ENCODE measurements at regions not wholly inside any gene's neighbourhood (a gene's known extent, or its start where the extent isn't known, plus 50 kb on each side); places are given as distances from the start of the nearest gene placed in this dataset.

DNA sequence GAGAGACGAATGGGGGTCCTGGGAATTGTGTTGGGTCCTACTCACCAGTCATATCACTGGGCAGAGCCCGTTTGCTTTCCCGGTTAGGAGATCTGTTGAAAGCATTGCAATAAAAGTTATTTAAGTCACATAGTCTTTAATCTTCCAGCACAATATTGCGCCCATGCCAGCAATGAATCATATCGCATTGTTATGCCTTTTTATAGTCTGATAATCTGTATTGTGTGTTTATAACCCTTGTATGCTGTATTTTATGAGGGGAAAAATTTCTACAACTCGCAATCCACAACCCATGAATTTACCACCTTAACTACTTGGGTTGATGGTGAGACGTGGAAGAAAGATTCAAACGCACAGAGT, 211.9 kb upstream of the SMIM21 start:
- TF ChIP-seq, protein P1, sequence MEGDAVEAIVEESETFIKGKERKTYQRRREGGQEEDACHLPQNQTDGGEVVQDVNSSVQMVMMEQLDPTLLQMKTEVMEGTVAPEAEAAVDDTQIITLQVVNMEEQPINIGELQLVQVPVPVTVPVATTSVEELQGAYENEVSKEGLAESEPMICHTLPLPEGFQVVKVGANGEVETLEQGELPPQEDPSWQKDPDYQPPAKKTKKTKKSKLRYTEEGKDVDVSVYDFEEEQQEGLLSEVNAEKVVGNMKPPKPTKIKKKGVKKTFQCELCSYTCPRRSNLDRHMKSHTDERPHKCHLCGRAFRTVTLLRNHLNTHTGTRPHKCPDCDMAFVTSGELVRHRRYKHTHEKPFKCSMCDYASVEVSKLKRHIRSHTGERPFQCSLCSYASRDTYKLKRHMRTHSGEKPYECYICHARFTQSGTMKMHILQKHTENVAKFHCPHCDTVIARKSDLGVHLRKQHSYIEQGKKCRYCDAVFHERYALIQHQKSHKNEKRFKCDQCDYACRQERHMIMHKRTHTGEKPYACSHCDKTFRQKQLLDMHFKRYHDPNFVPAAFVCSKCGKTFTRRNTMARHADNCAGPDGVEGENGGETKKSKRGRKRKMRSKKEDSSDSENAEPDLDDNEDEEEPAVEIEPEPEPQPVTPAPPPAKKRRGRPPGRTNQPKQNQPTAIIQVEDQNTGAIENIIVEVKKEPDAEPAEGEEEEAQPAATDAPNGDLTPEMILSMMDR (IDR thresholded peaks at IDR 0.05; ENCODE audit: insufficient read depth, missing control alignments): no peak
- DNase-seq (ENCODE audit: insufficient read length, low spot score): no peak
- FAIRE-seq: peak; percentile 25

- no peak for DNase-seq (ENCODE audit: insufficient read length, low spot score)
Observed at GRCh38 chr18:75638776-75639471, 211.4 kb upstream of the SMIM21 start.

DNA sequence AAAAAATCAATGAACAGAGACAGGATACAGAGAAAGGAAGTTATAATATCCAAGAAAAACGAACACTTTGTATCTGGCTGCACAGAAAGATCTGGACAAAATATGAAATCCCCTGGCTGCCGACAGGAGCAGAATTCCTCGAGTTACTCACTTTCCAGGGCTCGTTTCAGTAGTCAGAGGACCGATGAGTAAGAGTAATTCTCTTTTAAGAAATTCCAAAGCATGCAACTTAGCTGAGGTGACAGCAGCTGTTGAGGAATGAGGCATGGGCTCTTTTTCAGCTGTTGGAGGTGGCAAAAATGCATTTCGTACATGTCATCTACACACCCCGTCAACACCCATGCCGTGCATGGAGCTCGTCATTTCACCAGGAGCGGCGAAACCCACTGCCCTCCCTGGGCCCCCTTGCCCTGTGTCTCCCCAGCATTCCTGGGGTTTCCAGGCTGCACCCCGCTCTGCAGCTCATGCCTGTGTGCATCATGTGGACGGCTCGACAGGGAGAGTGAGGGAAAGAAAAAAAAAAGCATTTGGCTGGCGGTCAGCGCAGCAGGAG, 210.8 kb upstream of the SMIM21 start:
- FAIRE-seq (no peak), DNase-seq (ENCODE audit: insufficient read length, low spot score) (no peak)
- TF ChIP-seq, protein P1 (IDR thresholded peaks at IDR 0.05; ENCODE audit: insufficient read depth, missing control alignments): no peak

More at GRCh38 chr18:75638776-75639471, 211.4 kb upstream of the SMIM21 start:
- FAIRE-seq: no peak
- TF ChIP-seq, protein P1 (IDR thresholded peaks at IDR 0.05; ENCODE audit: insufficient read depth, missing control alignments): no peak

GRCh38 chr18:75635096-75635495, 207.6 kb upstream of the SMIM21 start:
- DNase-seq (ENCODE audit: insufficient read length, low spot score): no peak
- TF ChIP-seq, protein P1 (IDR thresholded peaks at IDR 0.05; ENCODE audit: insufficient read depth, missing control alignments): no peak
- no peak for FAIRE-seq

- TF ChIP-seq, protein P1 (IDR thresholded peaks at IDR 0.05; ENCODE audit: insufficient read depth, missing control alignments): no peak
- DNase-seq (ENCODE audit: insufficient read length, low spot score): no peak
- no peak for FAIRE-seq
Observed at GRCh38 chr18:75625966-75626365, 198.5 kb upstream of the SMIM21 start.

- DNase-seq (ENCODE audit: insufficient read length, low spot score) (no peak), FAIRE-seq (no peak)
- TF ChIP-seq, protein P1 (IDR thresholded peaks at IDR 0.05; ENCODE audit: insufficient read depth, missing control alignments): no peak
Observed at GRCh38 chr18:75624869-75625268, 197.4 kb upstream of the SMIM21 start.

- FAIRE-seq: peak; percentile 11
- DNase-seq (ENCODE audit: insufficient read length, low spot score): no peak
- TF ChIP-seq, protein P1 (IDR thresholded peaks at IDR 0.05; ENCODE audit: insufficient read depth, missing control alignments): no peak
Observed at GRCh38 chr18:75621818-75622217, 194.3 kb upstream of the SMIM21 start.
